Body of pancreas (tissue), 4 donors: ENCODE measurements at regions not wholly inside any gene's neighbourhood (a gene's known extent, or its start where the extent isn't known, plus 50 kb on each side); places are given as distances from the start of the nearest gene placed in this dataset.

Experiments
- CTCF ChIP-seq, 7 experiments: fragments of 450-650 bp in 4 of 7; fragments of 200-600 bp in 3 of 7; sonication (generic) in 3 of 7; IDR thresholded peaks; one replicate each; pipeline ENCODE4 v1.5.1; 2016 to 2019; ENCODE audit warnings: antibody characterized with exemption in 7 of 7
- POLR2A ChIP-seq, 3 donors: fragments of 450-650 bp; IDR thresholded peaks; one replicate each; pipeline ENCODE4 v1.6.1; 2016; ENCODE audit warnings: antibody characterized with exemption in 3 of 3, mild to moderate bottlenecking in 2 of 3

DNA sequence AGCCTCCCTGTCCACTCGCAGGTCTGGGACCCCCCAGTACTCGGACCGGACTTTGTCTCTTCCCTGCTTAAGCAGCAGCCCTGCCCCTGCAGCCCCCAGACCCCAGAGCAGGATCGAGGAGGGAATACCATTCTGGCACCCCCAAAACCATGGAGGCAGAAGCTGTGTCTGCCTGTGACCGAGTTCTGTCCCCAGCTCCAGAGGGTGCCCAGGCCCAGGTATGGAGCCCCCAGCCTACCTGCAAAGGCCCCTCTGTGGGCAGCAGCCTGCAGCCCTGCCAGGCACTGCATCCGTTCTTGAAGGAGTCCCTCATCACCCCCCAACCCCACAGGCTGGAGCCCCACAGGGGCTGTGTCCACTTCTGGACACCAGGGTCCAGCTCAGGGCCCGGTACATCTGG lies 163.8 kb downstream of the BRD1 start:
- TF ChIP-seq CTCF (IDR thresholded peaks at IDR 0.05), result no peak
- TF ChIP-seq POLR2A (IDR thresholded peaks at IDR 0.05), result no peak
